ENCODE measurements at regions not wholly inside any gene's neighbourhood (a gene's known extent, or its start where the extent isn't known, plus 50 kb on each side); places are given as distances from the start of the nearest gene placed in this dataset.

DNA sequence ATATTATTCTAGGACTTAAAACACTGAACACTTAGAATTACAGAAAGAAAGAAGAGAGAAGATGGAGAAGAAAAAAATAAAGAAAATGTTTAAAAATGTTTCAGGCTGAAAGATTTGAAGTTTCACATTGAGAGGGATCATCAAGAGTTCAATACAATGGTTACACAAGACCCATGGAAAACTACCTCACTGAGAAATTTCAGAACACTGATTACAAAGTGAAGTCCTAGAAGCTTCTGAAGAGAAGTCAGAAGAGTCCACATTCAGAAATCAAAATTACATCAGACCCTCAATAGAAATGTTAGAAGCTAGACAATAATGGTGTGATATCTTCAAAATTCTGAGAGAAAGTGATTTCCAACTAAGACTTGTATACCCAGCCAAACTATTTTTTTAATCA is 196.1 kb downstream of the MACC1 start:
- no peak for DNase-seq

DNA sequence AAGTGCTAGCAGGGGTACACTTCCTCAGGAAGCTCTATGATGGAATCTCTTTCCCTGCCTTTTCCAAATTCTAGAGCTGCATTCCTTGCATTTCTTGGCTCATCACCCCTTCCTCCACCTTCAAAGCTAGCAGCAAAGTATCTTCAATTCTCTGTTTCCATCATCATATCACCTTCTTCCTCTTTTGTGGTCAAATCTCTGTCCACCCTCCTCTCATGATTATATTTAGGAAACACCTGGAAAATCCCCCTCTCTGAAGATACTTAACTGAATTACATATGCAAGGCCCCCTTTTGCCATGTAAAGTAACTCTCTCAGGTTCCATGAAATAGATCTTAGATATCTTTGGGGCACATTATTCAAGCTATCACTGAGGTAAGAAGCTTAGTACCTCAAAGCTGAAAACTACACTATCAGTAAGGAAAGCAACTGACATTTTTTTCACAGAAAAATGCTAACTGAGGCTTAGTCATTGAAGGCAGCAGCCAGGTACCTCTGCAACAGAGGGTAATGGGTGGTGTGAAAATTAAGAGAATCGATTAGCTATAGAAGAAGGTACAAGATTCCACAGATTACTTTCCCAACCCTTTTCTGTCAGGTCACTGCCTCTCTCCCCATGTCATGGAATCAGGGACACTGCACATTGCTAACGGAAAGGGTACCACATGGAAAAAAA is 197.3 kb downstream of the MACC1 start:
- no peak for DNase-seq

DNA sequence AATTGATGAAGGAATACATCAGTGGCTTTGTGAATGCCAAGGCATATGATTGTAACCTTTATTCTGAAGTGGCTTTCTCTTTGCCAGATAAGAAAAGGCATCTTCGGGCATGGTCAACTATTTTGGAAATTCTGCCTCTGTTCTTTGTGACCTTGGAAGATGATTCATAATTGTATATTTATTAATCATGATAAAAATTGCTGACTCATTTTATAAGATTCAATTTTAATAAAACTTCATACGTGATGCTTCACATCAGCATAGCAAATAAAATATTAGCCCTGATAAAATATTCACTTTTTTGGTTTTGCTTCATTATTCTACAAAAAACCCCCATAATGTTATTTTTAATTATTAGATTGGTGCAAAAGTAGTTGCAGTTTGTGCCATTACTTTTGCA is 200.5 kb downstream of the MACC1 start:
- DNase-seq = no peak

DNA sequence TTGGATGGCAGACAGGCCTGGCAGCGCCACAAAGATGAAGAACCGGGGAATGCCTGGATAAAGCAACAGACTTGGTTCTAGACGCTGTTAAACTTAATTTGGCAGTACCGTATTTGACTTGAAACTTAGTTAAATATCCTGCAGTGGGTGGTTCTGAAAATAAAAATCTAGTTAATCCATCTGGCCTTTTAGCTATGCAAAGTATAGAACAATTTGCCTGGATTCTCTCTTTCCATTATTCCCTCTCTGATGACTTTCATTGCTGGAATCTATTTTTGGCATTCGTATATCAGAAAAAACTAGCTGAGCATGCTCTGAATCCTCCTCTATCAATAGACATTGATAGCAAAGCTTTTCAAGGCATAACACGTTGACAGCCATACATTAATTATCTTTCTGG is 203.6 kb downstream of the MACC1 start:
- DNase-seq = no peak

DNA sequence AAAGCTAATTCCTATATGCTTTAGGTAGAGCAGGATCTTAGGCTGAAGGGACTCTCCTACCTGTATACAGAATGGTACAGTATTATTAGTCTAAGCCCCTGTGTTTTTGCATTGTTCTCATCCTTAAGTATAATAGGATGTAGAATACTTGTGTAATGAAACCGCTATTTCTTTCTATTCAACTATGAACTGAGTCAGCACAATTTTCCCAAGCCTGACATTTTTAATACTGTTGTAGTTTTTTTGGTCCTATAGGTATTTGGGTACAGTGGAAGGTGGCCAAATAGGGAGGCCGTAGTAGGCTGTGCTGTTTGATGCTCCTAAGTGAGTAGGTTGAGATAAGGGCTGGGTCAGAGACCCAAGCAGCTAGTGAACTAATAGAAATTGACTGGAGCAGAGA is 205.1 kb downstream of the MACC1 start:
- no peak for DNase-seq

DNA sequence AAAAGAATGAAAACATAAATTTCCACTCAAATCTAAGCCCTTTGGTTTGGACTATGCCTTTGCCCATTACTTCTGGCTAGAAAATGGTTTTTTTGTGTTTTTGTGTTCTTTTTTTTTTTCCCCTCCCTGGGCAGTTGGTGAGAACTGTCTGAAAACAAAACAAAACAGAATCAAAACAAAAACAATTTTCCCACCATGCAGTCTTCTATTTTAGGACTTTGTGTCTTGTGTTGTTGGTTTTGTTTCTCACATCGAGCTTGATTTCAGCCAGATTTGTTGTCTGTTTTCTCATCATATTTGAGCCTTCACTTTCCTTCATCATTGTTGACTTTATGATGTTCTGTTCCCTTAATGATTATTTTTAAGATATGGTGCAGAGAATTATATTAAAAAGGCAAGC is 206.3 kb downstream of the MACC1 start:
- no peak for DNase-seq

DNA sequence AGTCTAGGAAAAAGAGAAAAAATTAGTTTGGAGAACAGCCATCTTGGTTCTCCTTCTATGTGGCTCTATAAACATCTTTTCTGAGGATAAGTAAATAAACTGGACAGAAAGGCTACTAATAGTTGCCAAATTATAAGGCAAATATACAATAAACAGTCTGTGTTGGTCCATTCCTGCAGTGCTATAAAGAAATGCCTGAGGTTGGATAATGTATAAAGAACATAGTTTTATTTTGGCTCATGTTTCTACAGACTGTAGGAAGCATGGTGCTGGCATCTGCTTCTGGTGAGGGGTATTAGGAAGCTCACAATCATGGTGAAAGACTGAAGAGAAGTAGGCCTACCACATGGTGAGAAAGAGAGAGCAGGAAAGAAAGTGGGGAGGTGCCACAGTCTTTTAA is 209.7 kb downstream of the MACC1 start:
- no peak for DNase-seq

DNA sequence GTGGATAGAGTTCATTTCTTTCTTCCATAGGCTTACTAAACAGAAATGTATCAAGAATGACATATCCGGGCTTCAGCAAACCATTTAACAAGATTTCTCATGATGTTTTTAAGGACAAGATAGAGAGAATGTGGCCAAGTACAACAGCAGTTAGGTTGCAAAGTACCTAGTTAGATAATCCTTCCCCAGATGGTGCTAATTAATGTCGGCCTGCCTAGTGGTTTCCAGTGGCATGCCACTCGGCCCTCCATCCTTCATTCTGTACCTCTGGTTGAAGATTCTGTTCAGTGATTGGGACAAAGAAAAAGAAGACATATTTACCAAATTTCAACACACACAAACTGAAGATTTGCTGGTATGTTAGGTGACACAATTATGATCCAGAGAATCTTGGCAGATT is 212.1 kb downstream of the MACC1 start:
- DNase-seq = peak; percentile 5

DNA sequence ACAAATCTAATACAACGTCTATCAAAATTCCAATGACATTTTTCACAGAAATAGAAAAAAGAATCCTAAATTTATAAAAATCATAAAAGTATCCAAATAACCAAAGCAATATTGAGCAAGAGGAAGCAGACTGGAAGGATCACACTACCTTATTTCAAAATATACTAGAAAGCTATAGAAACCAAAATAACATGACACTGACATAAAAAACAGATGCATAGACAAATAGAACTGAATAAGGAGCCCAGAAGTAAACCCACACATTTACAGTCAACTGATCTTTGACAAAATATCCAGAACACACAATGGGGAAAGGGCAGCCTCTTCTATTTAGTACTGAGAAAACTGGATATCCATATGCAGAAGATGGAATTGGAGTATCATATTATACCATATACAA is 217.5 kb downstream of the MACC1 start:
- no peak for DNase-seq

DNA sequence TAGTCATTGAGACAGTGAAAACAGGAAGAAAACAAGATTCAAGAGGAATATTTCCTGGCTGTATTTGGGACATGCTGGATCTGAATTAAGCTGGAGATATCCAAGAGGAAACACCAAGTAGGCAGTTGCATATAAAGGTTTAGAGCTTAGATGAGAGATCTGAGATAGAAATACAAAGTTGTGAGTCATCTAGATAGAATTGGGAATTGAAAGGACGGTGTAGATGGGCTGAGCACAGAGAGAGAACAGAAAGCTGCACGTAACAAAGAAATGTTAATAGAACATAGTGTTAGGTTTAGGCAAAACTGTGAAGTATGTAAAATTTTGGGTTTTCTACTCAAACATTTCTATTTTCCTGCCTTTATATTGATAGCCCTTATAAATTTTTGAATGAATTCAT is 218.5 kb upstream of the TMEM196 start:
- DNase-seq = no peak

DNA sequence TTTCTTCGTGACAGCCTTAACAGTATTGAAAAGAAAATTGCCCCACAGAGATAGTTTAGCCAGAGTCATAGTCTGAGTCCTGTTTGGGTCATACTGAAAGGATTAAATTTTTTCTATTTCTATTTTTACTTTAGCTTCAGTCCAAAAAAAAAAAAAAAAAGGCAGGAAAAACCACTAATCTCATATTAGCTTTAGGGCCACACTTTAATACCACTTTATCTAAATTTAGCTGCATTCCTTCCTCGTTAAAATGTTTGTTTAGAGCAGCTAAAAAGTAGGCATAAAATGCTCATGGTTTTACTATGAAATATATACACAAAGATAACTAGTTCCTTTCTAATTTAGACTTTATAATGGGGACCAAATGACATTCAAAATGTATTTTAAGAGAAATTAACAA is 216.5 kb upstream of the TMEM196 start:
- no peak for DNase-seq

DNA sequence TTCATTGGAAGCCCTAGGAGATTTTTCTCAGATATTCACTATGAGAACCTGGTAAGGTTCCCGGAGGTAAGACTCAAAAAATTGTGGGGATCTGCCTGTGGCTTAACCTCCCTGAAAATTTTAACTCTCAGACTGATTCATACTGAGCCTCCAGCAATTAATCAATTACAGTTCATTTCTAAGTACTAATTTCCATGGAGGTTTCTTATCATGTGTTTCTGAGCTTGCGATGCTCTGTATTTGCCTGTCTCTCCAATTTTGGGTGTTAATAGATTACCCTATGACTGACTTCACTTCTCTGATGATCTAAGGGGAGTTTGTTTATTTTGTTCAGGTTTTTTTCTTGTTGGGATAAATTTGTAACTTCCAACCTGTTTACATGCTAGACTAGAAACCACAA is 215.4 kb upstream of the TMEM196 start:
- no peak for DNase-seq

DNA sequence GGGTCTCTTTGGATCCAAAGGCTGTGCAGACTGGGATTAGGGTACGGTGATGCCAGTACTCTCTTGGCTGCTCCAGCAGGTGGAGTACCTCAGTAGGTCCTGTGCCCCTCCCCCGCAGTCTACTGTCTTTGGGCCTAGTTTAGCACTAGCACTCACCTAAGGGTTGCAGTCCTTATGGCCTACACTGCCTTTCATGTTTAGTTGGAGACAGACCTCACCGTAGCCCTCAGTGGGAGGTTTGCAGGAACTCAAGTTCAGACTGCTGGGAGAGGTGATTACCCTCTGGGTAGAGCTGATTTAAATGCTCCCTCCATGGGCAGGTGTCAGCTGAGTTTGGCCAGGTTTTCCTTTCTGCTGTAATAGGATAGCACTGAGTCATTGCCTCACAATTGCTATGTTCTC is 210.8 kb upstream of the TMEM196 start:
- DNase-seq = no peak

DNA sequence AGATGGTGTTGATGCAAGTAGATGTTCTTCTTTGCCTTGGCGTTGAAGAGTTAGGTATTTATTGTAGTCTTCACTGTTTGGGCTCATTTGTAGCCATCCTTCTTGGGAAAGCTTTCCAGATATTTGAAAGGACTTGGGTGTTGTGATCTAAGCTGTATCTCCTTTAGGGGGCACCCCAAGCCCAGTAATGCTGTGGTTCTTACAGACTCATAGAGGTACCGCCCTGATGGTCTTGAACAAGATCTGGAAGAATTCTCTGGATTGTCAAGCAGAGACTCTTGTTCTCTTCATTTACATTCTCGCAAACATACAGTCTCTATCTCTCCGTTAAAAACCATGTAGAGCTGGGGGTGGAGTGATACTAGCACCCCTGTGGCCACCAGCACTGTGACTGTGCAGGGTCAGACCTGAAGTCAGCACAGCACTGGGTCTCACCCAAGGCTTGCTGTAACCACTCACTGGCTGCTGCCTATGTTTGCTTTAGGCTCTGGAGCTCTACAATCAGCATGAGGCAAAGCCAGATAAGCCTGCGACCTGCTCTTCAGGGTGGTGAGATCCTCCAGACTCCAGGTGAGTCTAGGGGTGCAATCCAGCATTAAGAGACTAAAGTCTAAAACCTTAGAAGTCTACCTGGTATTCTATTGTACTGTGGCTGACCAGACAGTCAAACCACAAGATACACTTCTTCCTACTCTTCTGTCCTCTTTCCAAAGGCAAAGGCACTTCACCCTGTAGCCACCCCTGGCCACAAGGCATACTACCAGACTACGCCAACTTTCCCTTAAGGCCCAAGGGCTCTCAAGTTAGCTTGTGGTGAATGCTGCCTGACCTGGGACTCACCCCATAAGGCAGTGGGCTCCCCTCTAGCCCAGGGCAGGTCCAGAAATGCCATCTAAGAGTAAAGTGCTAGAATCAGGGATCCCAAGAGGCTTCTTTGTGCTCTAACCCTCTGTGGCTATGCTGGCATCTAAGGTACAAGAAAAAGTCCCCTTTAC is 209.7 kb upstream of the TMEM196 start:
- no peak for DNase-seq

DNA sequence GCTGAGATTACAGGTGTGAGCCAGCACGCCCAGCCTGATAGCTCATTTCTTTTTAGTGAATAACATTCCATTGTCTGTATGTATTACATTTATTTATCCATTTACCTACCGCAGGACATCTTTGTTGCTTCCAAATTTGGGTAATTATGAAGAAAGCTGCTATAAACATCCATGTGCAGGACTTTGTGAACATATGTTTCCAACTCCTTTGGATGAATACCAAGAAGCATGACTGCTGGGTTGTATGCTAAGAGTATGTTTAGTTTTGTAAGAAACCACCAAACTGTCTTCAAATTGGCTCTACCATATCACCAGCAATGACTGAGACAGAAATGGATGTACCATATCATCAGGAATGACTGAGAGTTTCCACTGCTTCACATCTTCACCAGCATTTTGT is 200.2 kb upstream of the TMEM196 start:
- no peak for DNase-seq

DNA sequence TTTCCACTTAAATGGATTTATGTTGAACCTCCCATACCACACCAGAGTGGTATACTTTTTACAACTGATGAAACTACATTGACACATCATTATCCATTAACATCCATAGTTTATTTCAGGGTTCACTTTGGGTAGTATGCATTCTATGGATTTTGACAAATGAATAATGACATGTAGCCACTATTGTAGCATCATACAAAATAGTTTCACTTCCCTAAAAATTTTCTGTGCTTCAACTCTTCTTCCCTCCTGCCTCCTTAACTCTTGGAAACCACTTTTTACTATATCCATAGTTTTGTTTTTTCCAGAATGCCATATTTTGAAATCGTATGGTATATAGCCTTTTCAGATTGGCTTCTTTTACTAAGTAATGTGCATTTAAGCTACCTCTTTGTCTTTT is 199.5 kb upstream of the TMEM196 start:
- no peak for DNase-seq

DNA sequence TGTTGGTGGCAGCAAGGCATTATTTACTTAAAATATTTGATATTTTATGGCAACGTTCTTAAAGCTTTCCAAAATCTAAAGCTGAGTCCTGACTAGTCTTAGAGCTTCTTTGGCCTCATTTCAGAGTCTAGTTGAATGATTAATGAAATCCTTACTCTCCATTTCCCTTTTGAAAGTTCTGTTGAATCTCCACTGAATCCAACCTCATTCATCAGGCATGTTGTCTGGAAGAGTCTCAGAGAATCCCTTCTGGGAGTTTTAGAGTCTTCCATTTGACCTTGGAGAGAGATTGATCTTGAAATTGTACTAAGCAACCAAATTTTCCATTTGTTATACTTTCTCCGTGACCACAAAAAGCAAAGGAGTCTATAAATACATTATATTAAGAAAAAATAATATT is 198.5 kb upstream of the TMEM196 start:
- DNase-seq = no peak

DNA sequence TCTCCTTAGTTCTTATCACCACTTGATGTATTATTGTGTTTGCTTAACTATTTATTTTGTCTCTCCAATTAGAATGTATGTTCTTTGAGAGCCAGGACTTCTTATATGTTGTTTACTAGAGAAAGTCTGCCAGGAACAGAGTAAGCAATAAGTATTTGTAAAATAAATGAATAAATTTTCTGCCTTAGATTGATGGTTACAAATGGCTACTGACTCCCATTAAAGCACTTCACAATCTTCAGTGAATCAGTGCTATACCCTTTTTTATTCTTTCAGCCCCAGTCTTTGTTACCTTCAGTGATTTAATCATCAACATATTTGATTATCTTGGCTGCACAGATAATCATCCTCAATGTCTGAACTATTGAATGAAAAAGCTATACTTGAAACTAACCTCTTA is 197.1 kb upstream of the TMEM196 start:
- DNase-seq = no peak

DNA sequence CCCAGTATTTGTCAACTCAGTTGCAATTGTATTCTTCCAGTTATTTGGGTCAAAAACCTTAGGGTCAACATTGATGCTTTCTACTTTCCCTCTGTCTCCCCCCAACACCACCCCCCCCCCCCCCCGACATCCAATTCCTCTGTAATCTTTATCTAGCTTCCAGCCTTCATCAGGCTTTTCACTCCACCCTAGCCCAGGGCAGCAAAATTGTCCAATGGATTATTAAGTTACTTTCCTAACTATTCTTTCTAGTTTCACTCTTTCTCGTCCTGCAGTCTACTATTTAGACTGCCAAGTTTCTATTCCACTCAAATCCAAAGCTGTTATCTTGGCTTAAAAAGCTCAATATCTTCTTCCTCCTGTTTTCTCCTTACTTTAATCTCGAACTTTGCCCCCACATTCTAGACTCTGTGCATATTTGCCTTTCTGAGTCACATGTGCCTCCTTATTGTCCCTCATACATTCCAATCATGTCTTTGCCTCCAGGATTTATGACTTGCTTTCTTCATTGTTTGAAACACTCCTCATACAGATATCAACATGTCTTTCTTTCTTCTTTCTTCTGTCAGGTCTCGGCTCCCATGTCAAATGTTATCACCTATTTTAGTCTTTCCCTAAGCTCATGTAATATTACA is 196.6 kb upstream of the TMEM196 start:
- DNase-seq = no peak

DNA sequence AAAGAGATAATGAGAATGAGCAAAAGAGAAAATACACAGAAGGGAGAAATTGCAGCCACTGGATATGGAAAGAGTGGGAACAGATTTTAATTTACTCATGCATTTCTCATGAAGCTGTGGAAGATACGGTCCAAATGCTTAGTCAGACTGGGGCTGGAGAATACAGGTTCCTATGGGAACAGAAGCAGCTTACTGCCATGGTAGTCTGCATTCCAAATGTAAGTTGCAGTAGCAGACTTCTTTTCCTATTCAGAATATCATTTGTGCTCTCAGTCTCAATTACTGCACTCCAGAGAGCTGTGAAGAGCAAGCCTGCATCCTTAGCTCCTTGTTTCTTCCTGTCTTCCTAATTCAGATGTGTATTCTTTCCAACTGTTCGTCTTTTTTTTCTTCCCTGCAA is 190.8 kb upstream of the TMEM196 start:
- DNase-seq = no peak

DNA sequence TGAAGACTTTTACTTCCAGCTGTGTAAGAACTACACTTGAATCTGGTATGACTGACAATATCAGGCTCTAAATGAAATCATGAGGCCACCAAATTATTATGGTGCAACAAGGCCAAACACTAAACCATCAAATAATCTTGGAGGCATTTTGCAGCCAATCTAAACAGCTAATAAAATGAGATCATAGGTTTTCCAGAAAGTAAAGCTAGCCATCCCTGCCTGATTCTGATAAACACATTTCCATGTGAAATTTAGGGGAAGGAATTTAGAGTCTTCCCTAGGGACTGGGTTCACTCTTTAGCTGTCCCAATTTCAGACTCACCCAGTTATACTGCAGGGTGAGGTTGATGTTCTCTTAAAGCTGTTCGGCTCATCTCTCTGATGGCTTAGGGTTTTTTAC is 190.3 kb upstream of the TMEM196 start:
- no peak for DNase-seq

DNA sequence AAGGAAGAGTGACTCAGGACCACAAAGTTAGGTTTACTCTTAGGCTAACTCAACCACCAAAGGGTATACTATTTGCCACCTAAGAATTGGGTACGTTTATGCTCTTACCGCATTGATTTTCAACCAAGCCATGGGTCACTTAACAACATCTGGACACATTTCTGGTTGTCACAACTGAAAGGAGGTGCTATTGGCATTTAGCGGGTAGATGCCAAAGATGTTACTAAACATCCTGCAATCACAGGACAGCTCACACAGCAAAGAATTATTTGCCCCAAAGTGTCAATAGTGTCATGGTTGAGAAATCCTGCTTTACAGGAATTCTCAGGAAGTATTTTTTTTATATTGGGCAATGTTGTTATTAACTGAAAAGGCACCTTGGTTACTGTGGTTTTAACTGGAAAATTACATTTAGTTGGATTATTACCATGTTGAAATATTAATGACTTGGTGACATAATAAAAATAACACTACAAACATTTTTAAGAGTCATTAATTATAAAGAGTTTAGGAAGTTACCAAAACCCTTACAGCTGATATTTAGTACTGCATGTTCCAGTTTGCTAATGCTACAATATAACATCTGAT is 185.0 kb upstream of the TMEM196 start:
- no peak for DNase-seq

DNA sequence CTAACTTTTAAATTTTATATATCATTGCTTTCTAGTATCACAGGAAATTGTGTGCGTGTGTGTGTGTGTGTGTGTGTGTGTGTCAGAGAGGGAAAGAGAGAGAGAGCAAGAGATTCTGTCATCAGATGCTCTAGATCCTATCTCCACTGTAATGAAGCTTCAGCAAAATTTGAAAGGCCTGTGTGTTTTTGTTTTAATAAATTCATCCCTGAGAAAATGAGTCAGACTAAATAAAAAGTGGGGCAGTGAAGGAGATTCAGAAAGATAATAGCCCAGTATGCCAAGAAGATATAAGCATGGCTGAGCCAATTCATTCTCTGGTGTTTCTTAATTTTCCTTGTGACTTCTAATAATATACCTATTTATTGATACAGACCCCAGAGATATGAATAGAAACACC is 184.2 kb upstream of the TMEM196 start:
- DNase-seq = no peak

DNA sequence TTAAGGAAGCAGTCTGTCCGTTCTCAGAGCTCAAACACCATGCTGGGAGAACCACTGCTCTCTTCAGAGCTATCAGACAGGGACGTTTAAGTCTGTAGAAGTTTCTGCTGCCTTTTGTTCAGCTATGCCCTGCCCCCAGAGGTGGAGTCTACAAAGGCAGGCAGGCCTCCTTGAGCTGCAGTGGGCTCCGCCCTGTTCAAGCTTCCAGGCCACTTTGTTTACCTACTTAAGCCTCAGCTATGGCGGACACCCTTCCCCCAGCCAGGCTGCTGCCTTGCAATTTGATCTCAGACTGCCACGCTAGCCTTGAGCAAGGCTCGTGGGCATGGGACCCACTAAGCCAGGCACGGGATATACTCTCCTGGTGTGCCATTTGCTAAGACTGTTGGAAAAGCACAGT is 180.7 kb upstream of the TMEM196 start:
- peak; percentile 23 for DNase-seq
